A549 (cell line): ENCODE measurements at regions not wholly inside any gene's neighbourhood (a gene's known extent, or its start where the extent isn't known, plus 50 kb on each side); places are given as distances from the start of the nearest gene placed in this dataset.

Experiments used
- ATAC-seq, 2 experiments: fragments of 200-7000 bp in 1 of 2; fragments of >200 bp in 1 of 2; cut with Nextera tagmentation in 1 of 2; cut with Tn5 transposase in 1 of 2; 3 replicates each; pipeline versions ENCODE4 v1.8.0 to v1.9.1; 2018 to 2020; ENCODE audit warnings: mild to moderate bottlenecking in 1 of 2, moderate library complexity in 1 of 2
- CTCF ChIA-PET: fragments of 300-600 bp; sonication (Branson Sonifier 250); formaldehyde crosslinking; extraction: SDS; loops from one replicate; lab custom pipeline; 2021; ENCODE audit warnings: antibody characterized with exemption, inconsistent platforms; lab: Yijun Ruan, JAX
- POLR2A ChIA-PET: fragments of 350-600 bp; formaldehyde crosslinking; extraction: SDS; loops from one replicate; lab custom pipeline; 2021; ENCODE audit warnings: antibody characterized with exemption, inconsistent platforms; lab: Yijun Ruan, JAX
- DNase-seq, 2 experiments: peaks; one replicate each; pipeline versions ENCODE4 v3.0.0 to v3.0.0-alpha.2; 2011 to 2016; ENCODE audit warnings: low read depth in 1 of 2, low spot score in 1 of 2
- FAIRE-seq: peaks from 2 replicates; lab custom pipeline; 2011; peaks lifted over from hg19 to GRCh38; lab: Jason Lieb, UNC
- H3K27ac ChIP-seq, 2 experiments: fragments of >200 bp; sonication (Bioruptor Twin); formaldehyde crosslinking; 3 replicates each; pipeline ENCODE4 v1.5.1; 2016 to 2017
- H3K4me1 ChIP-seq: fragments of >200 bp; sonication (Bioruptor Twin); formaldehyde crosslinking; 3 replicates; pipeline ENCODE4 v1.6.1; 2016
- H3K4me2 ChIP-seq: fragments of >200 bp; sonication (Bioruptor Twin); formaldehyde crosslinking; 3 replicates; pipeline ENCODE4 v1.6.1; 2016
- H3K4me3 ChIP-seq: fragments of >200 bp; sonication (Bioruptor Twin); formaldehyde crosslinking; 3 replicates; pipeline ENCODE4 v1.5.1; 2016
- H3K9me3 ChIP-seq: fragments of >200 bp; sonication (Bioruptor Twin); formaldehyde crosslinking; 3 replicates; pipeline ENCODE4 v1.6.1; 2016
- CEBPB ChIP-seq, 2 experiments: fragments of >200 bp in 1 of 2; sonication (Bioruptor Twin) in 1 of 2; formaldehyde crosslinking in 1 of 2; IDR thresholded peaks; 2 replicates each; pipeline ENCODE4 v1.6.1; 2012 to 2016
- CHD2 ChIP-seq: fragments of 150-350 bp; IDR thresholded peaks from 2 replicates; pipeline ENCODE4 v1.6.1; 2014; ENCODE audit warnings: low read length; ENCODE audit not compliant: partially characterized antibody
- CHD4 ChIP-seq: fragments of 200-600 bp; sonication (generic); IDR thresholded peaks from 2 replicates; pipeline ENCODE4 v1.6.1; 2016; ENCODE audit warnings: antibody characterized with exemption, mild to moderate bottlenecking, borderline replicate concordance
- EHF ChIP-seq: fragments of 250-450 bp; sonication (Bioruptor Pico); IDR thresholded peaks from 2 replicates; pipeline ENCODE4 v1.5.0; 2020; ENCODE audit warnings: mild to moderate bottlenecking
- EP300 ChIP-seq, 2 experiments: fragments of >200 bp; sonication (Bioruptor Twin); formaldehyde crosslinking; IDR thresholded peaks; 2 replicates in 1 of 2; 3 replicates in 1 of 2; pipeline ENCODE4 v1.6.1; 2016 to 2017
- ESRRA ChIP-seq: fragments of 150-350 bp; IDR thresholded peaks from 2 replicates; pipeline ENCODE4 v1.6.1; 2014; ENCODE audit warnings: mild to moderate bottlenecking, low read length, borderline replicate concordance
- FOSB ChIP-seq: fragments of 250-450 bp; sonication (Bioruptor Pico); IDR thresholded peaks from 2 replicates; pipeline ENCODE4 v1.5.0; 2020; ENCODE audit warnings: mild to moderate bottlenecking, moderate library complexity
- HDAC2 ChIP-seq: fragments of 200-600 bp; sonication (generic); IDR thresholded peaks from 2 replicates; pipeline ENCODE4 v1.6.1; 2016
- HOXB5 ChIP-seq: fragments of 250-450 bp; sonication (Bioruptor Pico); IDR thresholded peaks from 2 replicates; pipeline ENCODE4 v1.5.0; 2020; ENCODE audit warnings: mild to moderate bottlenecking, moderate library complexity
- JUN ChIP-seq, 2 experiments: fragments of >200 bp; sonication (Bioruptor Twin); formaldehyde crosslinking; IDR thresholded peaks; 2 replicates in 1 of 2; 3 replicates in 1 of 2; pipeline ENCODE4 v1.6.1; 2016 to 2017
- MAFK ChIP-seq: fragments of 450-650 bp; IDR thresholded peaks from 2 replicates; pipeline ENCODE4 v1.6.1; 2014; ENCODE audit not compliant: partially characterized antibody
- MYC ChIP-seq: IDR thresholded peaks from 2 replicates; pipeline ENCODE4 v1.6.1; 2012; ENCODE audit warnings: mild to moderate bottlenecking, inconsistent platforms, low read length, improper control_type of control experiment, borderline replicate concordance
- NFE2L2 ChIP-seq: fragments of 150-350 bp; conservative IDR thresholded peaks from 2 replicates; pipeline ENCODE4 v1.6.1; 2014; ENCODE audit warnings: low read length
- POLR2A ChIP-seq: IDR thresholded peaks from 2 replicates; pipeline ENCODE4 v1.6.1; 2012; ENCODE audit warnings: mild to moderate bottlenecking, low read length
- RCOR1 ChIP-seq: fragments of 150-350 bp; IDR thresholded peaks from 2 replicates; pipeline ENCODE4 v1.6.1; 2014; ENCODE audit warnings: antibody characterized with exemption, low read length, low read depth
- RFX5 ChIP-seq: fragments of 450-650 bp; IDR thresholded peaks from 2 replicates; pipeline ENCODE4 v1.7.1; 2014; ENCODE audit warnings: antibody characterized with exemption, mild to moderate bottlenecking, moderate library complexity
- SMC3 ChIP-seq: fragments of >200 bp; sonication (Bioruptor Twin); formaldehyde crosslinking; IDR thresholded peaks from 3 replicates; pipeline ENCODE4 v1.6.1; 2018; ENCODE audit warnings: inconsistent platforms
- TFCP2L1 ChIP-seq: fragments of 250-450 bp; sonication (Bioruptor Pico); IDR thresholded peaks from 2 replicates; pipeline ENCODE4 v1.5.0; 2021; ENCODE audit warnings: mild to moderate bottlenecking
- TP53 ChIP-seq: fragments of 250-450 bp; sonication (Bioruptor Pico); IDR thresholded peaks from 2 replicates; pipeline ENCODE4 v1.5.0; 2021; ENCODE audit warnings: mild to moderate bottlenecking, moderate library complexity
- WGBS: methylation state at CpG from one replicate; pipeline ENCODE4 v1.1.6; 2017; ENCODE audit errors: missing lambda C conversion rate; 5-methylcytosine and 5-hydroxymethylcytosine counted together
- TF ChIP-seq, protein P1 (sequence below): IDR thresholded peaks from 2 replicates; pipeline ENCODE4 v1.6.1; 2012
- TF ChIP-seq, protein P2 (sequence below): fragments of >200 bp; sonication (Bioruptor Twin); formaldehyde crosslinking; IDR thresholded peaks from 3 replicates; pipeline ENCODE4 v1.5.1; 2016
- TF ChIP-seq, protein P3 (sequence below): fragments of 200-600 bp; sonication (generic); IDR thresholded peaks from 2 replicates; pipeline ENCODE4 v1.6.1; 2016; ENCODE audit warnings: antibody characterized with exemption, mild to moderate bottlenecking, moderate library complexity
- TF ChIP-seq, protein P4 (sequence below): fragments of 450-650 bp; IDR thresholded peaks from 2 replicates; pipeline ENCODE4 v1.6.1; 2014; ENCODE audit warnings: antibody characterized with exemption
- TF ChIP-seq, protein P5 (sequence below): fragments of 250-450 bp; sonication (Bioruptor Pico); IDR thresholded peaks from 2 replicates; pipeline ENCODE4 v1.5.0; 2021; ENCODE audit warnings: mild to moderate bottlenecking, moderate library complexity, borderline replicate concordance

DNA sequence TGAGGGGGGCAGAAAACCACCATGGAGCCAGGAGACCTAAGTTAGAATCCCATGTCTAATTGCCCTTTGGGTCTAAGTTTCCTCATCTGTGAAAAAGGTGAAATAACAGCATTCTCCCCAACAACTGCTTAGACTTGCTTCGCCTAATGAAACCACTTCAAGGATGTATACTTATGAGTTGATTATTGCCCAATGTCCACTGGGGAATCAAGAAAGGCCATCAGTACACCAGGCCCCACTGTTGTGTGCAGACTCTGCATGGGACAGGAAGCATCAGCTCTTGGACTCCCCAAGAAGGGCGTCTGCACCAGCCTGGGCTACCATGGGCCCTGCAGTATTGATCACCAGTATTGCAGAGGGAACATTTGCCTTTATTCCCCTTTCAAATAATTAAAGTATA lies 189.6 kb downstream of the MAFB start:
- ChIA-PET CTCF (no interaction called here), POLR2A (no interaction called here)
- H3K4me2 ChIP-seq = no peak overlapping the region
- no peak overlapping the region for H3K27ac ChIP-seq
- WGBS = 22% methylated on average over 2 of the region's 2 CpGs
- no peak overlapping the region for H3K4me3 ChIP-seq
- FAIRE-seq (no peak), DNase-seq (no peak), ATAC-seq (no peak)
- no peaks in the 10 kb centered on the region for H3K4me1 ChIP-seq
- TF ChIP-seq NFE2L2 (no peak), CEBPB (IDR thresholded peaks at IDR 0.05) (no peak), RFX5 (no peak), ESRRA (no peak), POLR2A (no peak), RCOR1 (no peak), EP300 (IDR thresholded peaks at IDR 0.05) (no peak), MYC (no peak), TP53 (CRISPR knock-in tag) (no peak), CHD2 (no peak)
- TF ChIP-seq, protein P1, sequence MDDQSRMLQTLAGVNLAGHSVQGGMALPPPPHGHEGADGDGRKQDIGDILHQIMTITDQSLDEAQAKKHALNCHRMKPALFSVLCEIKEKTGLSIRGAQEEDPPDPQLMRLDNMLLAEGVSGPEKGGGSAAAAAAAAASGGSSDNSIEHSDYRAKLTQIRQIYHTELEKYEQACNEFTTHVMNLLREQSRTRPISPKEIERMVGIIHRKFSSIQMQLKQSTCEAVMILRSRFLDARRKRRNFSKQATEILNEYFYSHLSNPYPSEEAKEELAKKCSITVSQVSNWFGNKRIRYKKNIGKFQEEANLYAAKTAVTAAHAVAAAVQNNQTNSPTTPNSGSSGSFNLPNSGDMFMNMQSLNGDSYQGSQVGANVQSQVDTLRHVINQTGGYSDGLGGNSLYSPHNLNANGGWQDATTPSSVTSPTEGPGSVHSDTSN = no peak
- TF ChIP-seq, protein P2, sequence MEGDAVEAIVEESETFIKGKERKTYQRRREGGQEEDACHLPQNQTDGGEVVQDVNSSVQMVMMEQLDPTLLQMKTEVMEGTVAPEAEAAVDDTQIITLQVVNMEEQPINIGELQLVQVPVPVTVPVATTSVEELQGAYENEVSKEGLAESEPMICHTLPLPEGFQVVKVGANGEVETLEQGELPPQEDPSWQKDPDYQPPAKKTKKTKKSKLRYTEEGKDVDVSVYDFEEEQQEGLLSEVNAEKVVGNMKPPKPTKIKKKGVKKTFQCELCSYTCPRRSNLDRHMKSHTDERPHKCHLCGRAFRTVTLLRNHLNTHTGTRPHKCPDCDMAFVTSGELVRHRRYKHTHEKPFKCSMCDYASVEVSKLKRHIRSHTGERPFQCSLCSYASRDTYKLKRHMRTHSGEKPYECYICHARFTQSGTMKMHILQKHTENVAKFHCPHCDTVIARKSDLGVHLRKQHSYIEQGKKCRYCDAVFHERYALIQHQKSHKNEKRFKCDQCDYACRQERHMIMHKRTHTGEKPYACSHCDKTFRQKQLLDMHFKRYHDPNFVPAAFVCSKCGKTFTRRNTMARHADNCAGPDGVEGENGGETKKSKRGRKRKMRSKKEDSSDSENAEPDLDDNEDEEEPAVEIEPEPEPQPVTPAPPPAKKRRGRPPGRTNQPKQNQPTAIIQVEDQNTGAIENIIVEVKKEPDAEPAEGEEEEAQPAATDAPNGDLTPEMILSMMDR = no peak
- no peaks in the 10 kb centered on the region for H3K9me3 ChIP-seq

DNA sequence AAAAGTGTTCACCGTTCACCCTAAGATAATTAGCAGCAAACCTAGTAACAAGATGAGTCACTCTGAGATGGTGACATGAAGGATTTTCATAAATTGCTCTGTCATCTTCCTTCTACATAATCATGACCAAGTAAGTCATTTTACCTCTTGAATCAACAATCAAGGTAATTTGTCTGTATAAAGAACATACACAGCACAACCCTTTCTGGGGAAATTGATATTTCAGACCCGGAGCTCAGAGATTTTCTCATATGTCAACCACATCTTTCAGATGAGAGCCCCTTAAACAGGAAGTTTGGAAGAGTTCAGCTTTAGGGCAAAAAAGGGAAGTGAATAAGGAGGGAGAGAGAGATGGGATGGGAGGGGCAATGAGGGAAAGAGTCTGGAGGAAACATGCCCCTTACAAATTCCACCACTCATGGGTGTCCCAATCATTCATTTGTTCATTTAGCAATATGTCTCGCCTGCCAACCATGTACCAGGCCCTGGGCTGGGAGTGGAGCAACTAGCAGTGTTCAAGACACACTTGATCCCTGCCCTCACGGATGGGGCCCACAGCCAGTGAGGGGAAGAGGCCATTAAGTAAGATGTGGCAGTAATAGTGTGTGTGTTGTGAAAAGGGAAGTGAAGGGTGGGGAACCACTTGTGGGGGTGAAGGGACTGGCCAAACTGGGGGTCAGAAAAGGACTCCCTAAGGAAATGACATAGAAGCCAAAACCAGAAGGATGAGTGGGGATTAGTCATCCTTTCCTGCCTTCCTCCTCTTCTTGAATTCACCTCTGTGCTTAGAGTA lies 190.9 kb downstream of the MAFB start:
- ATAC-seq (no peak), DNase-seq (no peak), FAIRE-seq (no peak)
- H3K4me1 ChIP-seq = no peaks in the 10 kb centered on the region
- 4% methylated on average over 4 of the region's 4 CpGs for WGBS
- CTCF ChIA-PET = no interaction called here
- POLR2A ChIA-PET = no interaction called here
- H3K9me3 ChIP-seq = no peaks in the 10 kb centered on the region
- no peak overlapping the region for H3K27ac ChIP-seq
- TF ChIP-seq CHD4 = no peak
- TF ChIP-seq CEBPB (IDR thresholded peaks at IDR 0.05) = no peak
- no peak for TF ChIP-seq JUN (IDR thresholded peaks at IDR 0.05)
- no peak for TF ChIP-seq TFCP2L1 (CRISPR knock-in tag)
- no peak for TF ChIP-seq HOXB5 (CRISPR knock-in tag)
- TF ChIP-seq RCOR1 = no peak
- TF ChIP-seq, protein P3, sequence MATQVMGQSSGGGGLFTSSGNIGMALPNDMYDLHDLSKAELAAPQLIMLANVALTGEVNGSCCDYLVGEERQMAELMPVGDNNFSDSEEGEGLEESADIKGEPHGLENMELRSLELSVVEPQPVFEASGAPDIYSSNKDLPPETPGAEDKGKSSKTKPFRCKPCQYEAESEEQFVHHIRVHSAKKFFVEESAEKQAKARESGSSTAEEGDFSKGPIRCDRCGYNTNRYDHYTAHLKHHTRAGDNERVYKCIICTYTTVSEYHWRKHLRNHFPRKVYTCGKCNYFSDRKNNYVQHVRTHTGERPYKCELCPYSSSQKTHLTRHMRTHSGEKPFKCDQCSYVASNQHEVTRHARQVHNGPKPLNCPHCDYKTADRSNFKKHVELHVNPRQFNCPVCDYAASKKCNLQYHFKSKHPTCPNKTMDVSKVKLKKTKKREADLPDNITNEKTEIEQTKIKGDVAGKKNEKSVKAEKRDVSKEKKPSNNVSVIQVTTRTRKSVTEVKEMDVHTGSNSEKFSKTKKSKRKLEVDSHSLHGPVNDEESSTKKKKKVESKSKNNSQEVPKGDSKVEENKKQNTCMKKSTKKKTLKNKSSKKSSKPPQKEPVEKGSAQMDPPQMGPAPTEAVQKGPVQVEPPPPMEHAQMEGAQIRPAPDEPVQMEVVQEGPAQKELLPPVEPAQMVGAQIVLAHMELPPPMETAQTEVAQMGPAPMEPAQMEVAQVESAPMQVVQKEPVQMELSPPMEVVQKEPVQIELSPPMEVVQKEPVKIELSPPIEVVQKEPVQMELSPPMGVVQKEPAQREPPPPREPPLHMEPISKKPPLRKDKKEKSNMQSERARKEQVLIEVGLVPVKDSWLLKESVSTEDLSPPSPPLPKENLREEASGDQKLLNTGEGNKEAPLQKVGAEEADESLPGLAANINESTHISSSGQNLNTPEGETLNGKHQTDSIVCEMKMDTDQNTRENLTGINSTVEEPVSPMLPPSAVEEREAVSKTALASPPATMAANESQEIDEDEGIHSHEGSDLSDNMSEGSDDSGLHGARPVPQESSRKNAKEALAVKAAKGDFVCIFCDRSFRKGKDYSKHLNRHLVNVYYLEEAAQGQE = no peak
- no peak overlapping the region for H3K4me3 ChIP-seq
- H3K4me2 ChIP-seq = no peak overlapping the region

DNA sequence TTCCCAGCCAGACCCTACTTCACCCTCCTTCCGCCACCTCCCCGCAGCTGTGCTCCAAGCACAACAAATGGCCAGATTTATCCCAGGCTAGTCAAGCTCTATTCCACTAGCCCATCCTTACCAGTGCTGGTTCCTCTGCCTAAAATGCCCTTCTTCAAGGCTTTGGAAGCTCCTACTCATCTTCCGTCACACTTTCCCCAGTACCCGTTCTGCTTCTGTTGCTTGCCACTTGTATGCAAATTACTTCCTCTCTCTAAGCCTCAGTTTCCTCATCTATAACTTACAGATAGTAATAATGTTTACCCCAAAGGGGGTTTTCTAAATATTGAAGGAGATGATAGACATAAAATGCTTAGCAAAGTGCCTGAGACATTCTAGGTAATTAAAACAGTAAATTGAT lies 193.1 kb downstream of the MAFB start:
- 76% methylated on average over 4 of the region's 4 CpGs for WGBS
- Histone ChIP-seq H3K9me3 (no peaks in the 10 kb centered on the region), H3K4me2 (no peak overlapping the region), H3K27ac (no peak overlapping the region), H3K4me3 (no peak overlapping the region), H3K4me1 (no peaks in the 10 kb centered on the region)
- CTCF ChIA-PET = no interaction called here
- no peak for DNase-seq
- POLR2A ChIA-PET = no interaction called here
- no peak for FAIRE-seq
- ATAC-seq = no peak
- no peak for TF ChIP-seq HDAC2
- no peak for TF ChIP-seq TFCP2L1 (CRISPR knock-in tag)
- no peak for TF ChIP-seq ESRRA
- TF ChIP-seq HOXB5 (CRISPR knock-in tag) = no peak
- TF ChIP-seq, protein P4, sequence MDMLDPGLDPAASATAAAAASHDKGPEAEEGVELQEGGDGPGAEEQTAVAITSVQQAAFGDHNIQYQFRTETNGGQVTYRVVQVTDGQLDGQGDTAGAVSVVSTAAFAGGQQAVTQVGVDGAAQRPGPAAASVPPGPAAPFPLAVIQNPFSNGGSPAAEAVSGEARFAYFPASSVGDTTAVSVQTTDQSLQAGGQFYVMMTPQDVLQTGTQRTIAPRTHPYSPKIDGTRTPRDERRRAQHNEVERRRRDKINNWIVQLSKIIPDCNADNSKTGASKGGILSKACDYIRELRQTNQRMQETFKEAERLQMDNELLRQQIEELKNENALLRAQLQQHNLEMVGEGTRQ = no peak
- TF ChIP-seq RCOR1 = no peak
- TF ChIP-seq JUN (IDR thresholded peaks at IDR 0.05) = no peak
- TF ChIP-seq, protein P5, sequence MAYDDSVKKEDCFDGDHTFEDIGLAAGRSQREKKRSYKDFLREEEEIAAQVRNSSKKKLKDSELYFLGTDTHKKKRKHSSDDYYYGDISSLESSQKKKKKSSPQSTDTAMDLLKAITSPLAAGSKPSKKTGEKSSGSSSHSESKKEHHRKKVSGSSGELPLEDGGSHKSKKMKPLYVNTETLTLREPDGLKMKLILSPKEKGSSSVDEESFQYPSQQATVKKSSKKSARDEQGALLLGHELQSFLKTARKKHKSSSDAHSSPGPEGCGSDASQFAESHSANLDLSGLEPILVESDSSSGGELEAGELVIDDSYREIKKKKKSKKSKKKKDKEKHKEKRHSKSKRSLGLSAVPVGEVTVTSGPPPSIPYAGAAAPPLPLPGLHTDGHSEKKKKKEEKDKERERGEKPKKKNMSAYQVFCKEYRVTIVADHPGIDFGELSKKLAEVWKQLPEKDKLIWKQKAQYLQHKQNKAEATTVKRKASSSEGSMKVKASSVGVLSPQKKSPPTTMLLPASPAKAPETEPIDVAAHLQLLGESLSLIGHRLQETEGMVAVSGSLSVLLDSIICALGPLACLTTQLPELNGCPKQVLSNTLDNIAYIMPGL = no peak
- no peak for TF ChIP-seq SMC3
- TF ChIP-seq EHF (CRISPR knock-in tag) = no peak
- no peak for TF ChIP-seq MAFK
- TF ChIP-seq POLR2A = no peak
- TF ChIP-seq FOSB (CRISPR knock-in tag) = no peak
